ENCODE measurements at regions not wholly inside any gene's neighbourhood (a gene's known extent, or its start where the extent isn't known, plus 50 kb on each side); places are given as distances from the start of the nearest gene placed in this dataset.

DNA sequence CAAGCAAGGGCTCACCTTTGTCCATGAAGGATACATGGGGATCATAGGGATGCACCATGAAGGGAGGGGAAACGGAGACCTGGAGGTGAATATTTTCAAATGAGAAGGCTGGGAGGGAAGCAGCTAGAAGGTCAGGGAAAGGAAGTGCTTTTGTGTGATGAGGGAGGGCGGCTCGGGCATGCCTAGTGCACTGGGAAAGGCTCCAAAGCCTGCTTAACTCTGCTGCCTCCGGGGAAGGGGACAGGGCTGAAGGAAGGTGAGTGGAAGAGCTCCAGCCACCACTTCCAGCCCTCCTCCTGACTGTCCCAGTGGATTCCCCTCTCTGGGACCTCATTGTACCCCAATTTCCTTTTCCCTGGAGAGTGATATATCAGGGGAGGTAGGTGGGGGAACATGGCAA, 149.4 kb upstream of the PRMT8 start:
- H2AFZ ChIP-seq, result no peak overlapping the region
- H3K27ac ChIP-seq, result no peak overlapping the region
- TF ChIP-seq, protein P1, sequence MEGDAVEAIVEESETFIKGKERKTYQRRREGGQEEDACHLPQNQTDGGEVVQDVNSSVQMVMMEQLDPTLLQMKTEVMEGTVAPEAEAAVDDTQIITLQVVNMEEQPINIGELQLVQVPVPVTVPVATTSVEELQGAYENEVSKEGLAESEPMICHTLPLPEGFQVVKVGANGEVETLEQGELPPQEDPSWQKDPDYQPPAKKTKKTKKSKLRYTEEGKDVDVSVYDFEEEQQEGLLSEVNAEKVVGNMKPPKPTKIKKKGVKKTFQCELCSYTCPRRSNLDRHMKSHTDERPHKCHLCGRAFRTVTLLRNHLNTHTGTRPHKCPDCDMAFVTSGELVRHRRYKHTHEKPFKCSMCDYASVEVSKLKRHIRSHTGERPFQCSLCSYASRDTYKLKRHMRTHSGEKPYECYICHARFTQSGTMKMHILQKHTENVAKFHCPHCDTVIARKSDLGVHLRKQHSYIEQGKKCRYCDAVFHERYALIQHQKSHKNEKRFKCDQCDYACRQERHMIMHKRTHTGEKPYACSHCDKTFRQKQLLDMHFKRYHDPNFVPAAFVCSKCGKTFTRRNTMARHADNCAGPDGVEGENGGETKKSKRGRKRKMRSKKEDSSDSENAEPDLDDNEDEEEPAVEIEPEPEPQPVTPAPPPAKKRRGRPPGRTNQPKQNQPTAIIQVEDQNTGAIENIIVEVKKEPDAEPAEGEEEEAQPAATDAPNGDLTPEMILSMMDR (IDR thresholded peaks at IDR 0.05; ENCODE audit: poor library complexity), result no peak
- TF ChIP-seq EZH2 (IDR thresholded peaks at IDR 0.05; ENCODE audit: borderline replicate concordance) (no peak), EZH2phosphoT487 (IDR thresholded peaks at IDR 0.05; ENCODE audit: low read depth, severe bottlenecking, unreplicated experiment) (no peak)
- no peaks in the 10 kb centered on the region for H3K9me2 ChIP-seq (replicated peaks; ENCODE audit: insufficient read depth)
- no peaks in the 10 kb centered on the region for H3K79me2 ChIP-seq
- WGBS (ENCODE audit: low lambda C conversion rate, missing lambda C conversion rate), result 50% methylated on average over 4 of the region's 4 CpGs
- no peaks in the 10 kb centered on the region for H3K36me3 ChIP-seq (replicated peaks; ENCODE audit: insufficient read depth, low read depth)
- no peaks in the 10 kb centered on the region for H3K4me1 ChIP-seq (ENCODE audit: insufficient read depth)
- peaks cover 8% of the 10 kb centered on the region for H3K27me3 ChIP-seq
- no peak overlapping the region for H3K4me2 ChIP-seq
- no peaks in the 10 kb centered on the region for H3K9me3 ChIP-seq (ENCODE audit: low read depth)
- no peaks in the 10 kb centered on the region for H4K20me1 ChIP-seq (ENCODE audit: insufficient read depth, poor library complexity, severe bottlenecking)
- no peak for DNase-seq (ENCODE audit: low spot score)
- H3K4me3 ChIP-seq, result no peak overlapping the region

DNA sequence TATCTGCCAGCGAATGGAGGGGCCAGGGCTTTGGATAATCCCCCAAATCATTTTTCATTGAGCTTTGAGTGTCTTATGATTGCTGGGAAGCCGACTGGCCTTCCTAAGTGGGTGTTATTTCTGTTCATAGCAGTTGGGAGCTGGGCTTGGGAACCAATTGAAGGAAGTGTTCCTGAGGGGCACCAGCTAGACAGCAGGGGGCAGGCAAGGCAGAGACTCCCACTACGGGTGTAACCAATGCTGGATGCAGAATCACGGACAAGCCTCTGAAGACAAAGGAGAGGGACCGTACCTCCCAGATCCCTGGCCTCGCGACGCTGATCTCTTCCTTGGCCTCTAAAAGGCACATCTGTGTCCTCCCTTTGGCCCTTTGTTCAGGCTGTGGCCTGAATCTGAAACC, 149.0 kb upstream of the PRMT8 start:
- Histone ChIP-seq H3K27ac (no peak overlapping the region), H3K79me2 (no peaks in the 10 kb centered on the region), H3K4me3 (no peak overlapping the region), H2AFZ (no peak overlapping the region), H4K20me1 (ENCODE audit: insufficient read depth, poor library complexity, severe bottlenecking) (no peaks in the 10 kb centered on the region), H3K4me1 (ENCODE audit: insufficient read depth) (no peaks in the 10 kb centered on the region), H3K9me3 (ENCODE audit: low read depth) (no peaks in the 10 kb centered on the region), H3K4me2 (no peak overlapping the region), H3K9me2 (replicated peaks; ENCODE audit: insufficient read depth) (no peaks in the 10 kb centered on the region), H3K36me3 (replicated peaks; ENCODE audit: insufficient read depth, low read depth) (no peaks in the 10 kb centered on the region), H3K27me3 (peaks cover 8% of the 10 kb centered on the region)
- TF ChIP-seq, protein P1 (IDR thresholded peaks at IDR 0.05; ENCODE audit: poor library complexity), result peak; percentile 65
- TF ChIP-seq EZH2 (IDR thresholded peaks at IDR 0.05; ENCODE audit: borderline replicate concordance), result no peak
- DNase-seq (ENCODE audit: low spot score), result peak; percentile 81
- WGBS (ENCODE audit: low lambda C conversion rate, missing lambda C conversion rate), result 5% methylated on average over 7 of the region's 8 CpGs

DNA sequence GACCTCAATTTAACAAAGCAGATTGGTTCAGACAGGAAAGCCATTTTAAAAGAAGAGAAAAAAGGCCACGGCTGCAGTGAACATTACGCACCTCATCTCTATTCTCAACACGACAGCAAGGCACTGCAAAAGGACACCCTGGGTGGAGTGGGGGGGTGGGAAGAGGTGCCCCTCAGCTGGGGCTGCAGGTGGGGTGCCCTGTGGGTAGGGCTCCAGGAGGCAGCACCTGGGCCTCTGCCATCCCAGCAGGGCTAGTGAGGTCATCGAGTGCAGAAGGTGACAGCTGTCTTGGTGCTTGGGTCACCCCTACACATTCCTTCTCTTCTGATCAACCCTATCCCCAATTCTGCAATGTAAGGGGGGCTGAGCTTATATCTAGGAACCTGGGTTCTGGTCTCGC, 142.9 kb upstream of the PRMT8 start:
- H3K9me3 ChIP-seq (ENCODE audit: low read depth), result no peaks in the 10 kb centered on the region
- WGBS (ENCODE audit: low lambda C conversion rate, missing lambda C conversion rate), result 89% methylated on average over 5 of the region's 5 CpGs
- peaks cover 36% of the 10 kb centered on the region for H3K27me3 ChIP-seq
- H3K4me1 ChIP-seq (ENCODE audit: insufficient read depth), result no peaks in the 10 kb centered on the region
- H3K4me3 ChIP-seq, result no peak overlapping the region
- TF ChIP-seq EZH2phosphoT487 (IDR thresholded peaks at IDR 0.05; ENCODE audit: low read depth, severe bottlenecking, unreplicated experiment) (no peak), EZH2 (IDR thresholded peaks at IDR 0.05; ENCODE audit: borderline replicate concordance) (no peak)
- TF ChIP-seq, protein P1 (IDR thresholded peaks at IDR 0.05; ENCODE audit: poor library complexity), result no peak
- no peaks in the 10 kb centered on the region for H3K9me2 ChIP-seq (replicated peaks; ENCODE audit: insufficient read depth)
- DNase-seq (ENCODE audit: low spot score), result no peak
- no peaks in the 10 kb centered on the region for H3K79me2 ChIP-seq
- no peak overlapping the region for H2AFZ ChIP-seq
- no peaks in the 10 kb centered on the region for H4K20me1 ChIP-seq (ENCODE audit: insufficient read depth, poor library complexity, severe bottlenecking)
- H3K4me2 ChIP-seq, result no peak overlapping the region
- H3K36me3 ChIP-seq (replicated peaks; ENCODE audit: insufficient read depth, low read depth), result no peaks in the 10 kb centered on the region
- H3K27ac ChIP-seq, result no peak overlapping the region

DNA sequence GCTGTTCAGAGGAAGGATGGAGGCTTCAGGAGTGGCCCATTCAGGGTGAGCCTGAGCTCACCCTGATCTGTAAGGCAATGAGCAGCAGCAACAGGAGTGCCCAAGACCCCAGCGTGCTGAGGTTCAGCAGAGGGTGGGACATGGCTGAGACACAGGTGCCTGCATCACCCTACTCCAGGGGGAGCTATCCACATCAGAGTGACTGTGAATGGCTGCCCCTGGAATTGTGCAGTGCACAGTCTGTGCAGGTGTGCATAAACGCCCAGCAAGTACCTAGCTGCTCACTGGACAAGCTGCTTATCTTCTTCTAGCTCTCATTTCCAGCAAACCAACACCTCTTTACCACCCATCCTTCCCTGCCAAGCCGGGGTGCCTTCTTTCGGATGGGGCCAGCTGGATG, 140.6 kb upstream of the PRMT8 start:
- H4K20me1 ChIP-seq (ENCODE audit: insufficient read depth, poor library complexity, severe bottlenecking), result no peaks in the 10 kb centered on the region
- H3K79me2 ChIP-seq, result no peaks in the 10 kb centered on the region
- no peak overlapping the region for H3K27ac ChIP-seq
- DNase-seq (ENCODE audit: low spot score), result no peak
- H3K4me3 ChIP-seq, result no peak overlapping the region
- H3K4me1 ChIP-seq (ENCODE audit: insufficient read depth), result no peaks in the 10 kb centered on the region
- peaks cover 39% of the 10 kb centered on the region for H3K27me3 ChIP-seq
- no peak overlapping the region for H3K4me2 ChIP-seq
- 70% methylated on average over 4 of the region's 4 CpGs for WGBS (ENCODE audit: low lambda C conversion rate, missing lambda C conversion rate)
- no peaks in the 10 kb centered on the region for H3K9me3 ChIP-seq (ENCODE audit: low read depth)
- H3K36me3 ChIP-seq (replicated peaks; ENCODE audit: insufficient read depth, low read depth), result no peaks in the 10 kb centered on the region
- TF ChIP-seq EZH2phosphoT487 (IDR thresholded peaks at IDR 0.05; ENCODE audit: low read depth, severe bottlenecking, unreplicated experiment) (no peak), EZH2 (IDR thresholded peaks at IDR 0.05; ENCODE audit: borderline replicate concordance) (no peak)
- TF ChIP-seq, protein P1 (IDR thresholded peaks at IDR 0.05; ENCODE audit: poor library complexity), result no peak
- no peak overlapping the region for H2AFZ ChIP-seq
- H3K9me2 ChIP-seq (replicated peaks; ENCODE audit: insufficient read depth), result no peaks in the 10 kb centered on the region

Data from hepatocyte (in vitro differentiated cells).